HepG2 (cell line): ENCODE measurements at regions not wholly inside any gene's neighbourhood (a gene's known extent, or its start where the extent isn't known, plus 50 kb on each side); places are given as distances from the start of the nearest gene placed in this dataset.
A peak's percentile ranks its signal among the peaks of the same experiment; 100 is the strongest.

ENCODE experiments used
- AHDC1 ChIP-seq: sonication (generic); formaldehyde crosslinking; IDR thresholded peaks from 2 replicates; pipeline ENCODE4 v1.5.1; 2020; ENCODE audit warnings: mild to moderate bottlenecking, missing genetic modification reagents, borderline replicate concordance
- BATF2 ChIP-seq: sonication (generic); formaldehyde crosslinking; IDR thresholded peaks from 2 replicates; pipeline ENCODE4 v1.8.0; 2022; ENCODE audit warnings: mild to moderate bottlenecking, missing genetic modification reagents, moderate library complexity
- CHD2 ChIP-seq: IDR thresholded peaks from 2 replicates; pipeline ENCODE4 v1.6.1; 2011; ENCODE audit warnings: low read depth, low read length, improper control_type of control experiment
- FOXA3 ChIP-seq: IDR thresholded peaks from 2 replicates; pipeline ENCODE4 v1.6.1; 2016; ENCODE audit warnings: missing genetic modification reagents, missing compliant biosample characterization
- HNF4A ChIP-seq: sonication (generic); formaldehyde crosslinking; IDR thresholded peaks from 2 replicates; pipeline ENCODE4 v1.4.0; 2020; ENCODE audit warnings: missing genetic modification reagents
- MAFK ChIP-seq, 2 experiments: IDR thresholded peaks in 1 of 2; conservative IDR thresholded peaks in 1 of 2; 2 replicates each; pipeline ENCODE4 v1.6.1; 2011; ENCODE audit warnings: improper control_type of control experiment in 2 of 2, low read length in 2 of 2
- PATZ1 ChIP-seq: sonication (generic); formaldehyde crosslinking; IDR thresholded peaks from 2 replicates; pipeline ENCODE4 v1.4.0; 2020; ENCODE audit warnings: missing genetic modification reagents
- PBX2 ChIP-seq: IDR thresholded peaks from 2 replicates; pipeline ENCODE4 v1.6.1; 2016; ENCODE audit warnings: control low read depth
- SP1 ChIP-seq, 2 experiments: fragments of 450-650 bp in 1 of 2; sonication (generic) in 1 of 2; formaldehyde crosslinking in 1 of 2; IDR thresholded peaks; 2 replicates each; pipeline versions ENCODE4 v1.4.0 to v1.6.1; 2016 to 2020; ENCODE audit warnings: missing genetic modification reagents in 1 of 2
- SP140L ChIP-seq: sonication (generic); formaldehyde crosslinking; IDR thresholded peaks from 2 replicates; pipeline ENCODE4 v1.4.0; 2020; ENCODE audit warnings: missing genetic modification reagents, borderline replicate concordance
- TBL1XR1 ChIP-seq: fragments of 150-350 bp; IDR thresholded peaks from 2 replicates; pipeline ENCODE4 v1.6.1; 2014; ENCODE audit warnings: borderline replicate concordance, low read length; ENCODE audit not compliant: partially characterized antibody
- WIZ ChIP-seq: sonication (generic); formaldehyde crosslinking; IDR thresholded peaks from 2 replicates; pipeline ENCODE4 v1.5.1; 2020; ENCODE audit warnings: mild to moderate bottlenecking, missing genetic modification reagents
- ZBTB14 ChIP-seq: sonication (generic); formaldehyde crosslinking; IDR thresholded peaks from 2 replicates; pipeline ENCODE4 v1.4.0; 2020; ENCODE audit warnings: missing genetic modification reagents
- ZKSCAN5 ChIP-seq: sonication (generic); formaldehyde crosslinking; IDR thresholded peaks from 2 replicates; pipeline ENCODE4 v1.5.1; 2020; ENCODE audit warnings: mild to moderate bottlenecking, missing genetic modification reagents
- ZMYM4 ChIP-seq: sonication (generic); formaldehyde crosslinking; IDR thresholded peaks from 2 replicates; pipeline ENCODE4 v1.8.1; 2023; ENCODE audit warnings: mild to moderate bottlenecking, missing genetic modification reagents
- ZNF569 ChIP-seq: sonication (generic); formaldehyde crosslinking; IDR thresholded peaks from 2 replicates; pipeline ENCODE4 v1.5.0; 2020; ENCODE audit warnings: mild to moderate bottlenecking, missing genetic modification reagents, moderate library complexity, borderline replicate concordance
- ZNF615 ChIP-seq: sonication (generic); formaldehyde crosslinking; IDR thresholded peaks from 2 replicates; pipeline ENCODE4 v1.5.0; 2020; ENCODE audit warnings: mild to moderate bottlenecking, missing genetic modification reagents, borderline replicate concordance
- ZNF724P ChIP-seq: sonication (generic); formaldehyde crosslinking; IDR thresholded peaks from 2 replicates; pipeline ENCODE4 v1.8.0; 2022; ENCODE audit warnings: missing genetic modification reagents, borderline replicate concordance
- ZSCAN29 ChIP-seq: sonication (generic); formaldehyde crosslinking; conservative IDR thresholded peaks from 2 replicates; pipeline ENCODE4 v1.4.0; 2020; ENCODE audit warnings: mild to moderate bottlenecking, missing genetic modification reagents
- ZSCAN9 ChIP-seq: IDR thresholded peaks from 2 replicates; pipeline ENCODE4 v1.6.1; 2016; ENCODE audit warnings: borderline replicate concordance

GRCh38 chr19:30812099-30812678, 440.0 kb downstream of the ZNF536 start (continued):
- TF ChIP-seq SP140L (CRISPR knock-in tag) = no peak
- TF ChIP-seq ZBTB14 = no peak
- TF ChIP-seq ZNF615 (CRISPR knock-in tag) = no peak
- TF ChIP-seq SP1 (IDR thresholded peaks at IDR 0.05) = no peak
- no peak for TF ChIP-seq SP1 (CRISPR knock-in tag; IDR thresholded peaks at IDR 0.05)
- TF ChIP-seq TBL1XR1 = no peak
- peak; percentile 82 for TF ChIP-seq FOXA3 (CRISPR knock-in tag)
- no peak for TF ChIP-seq MAFK (conservative IDR thresholded peaks at IDR 0.05 in 1 of 2, IDR thresholded peaks at IDR 0.05 in 1 of 2; ENCODE audit: low read length in 2 of 2)
- peak; percentile 55 for TF ChIP-seq PATZ1 (CRISPR knock-in tag)
- no peak for TF ChIP-seq CHD2
- peak; percentile 75 for TF ChIP-seq PBX2 (CRISPR knock-in tag)
- no peak for TF ChIP-seq WIZ (CRISPR knock-in tag)
- TF ChIP-seq AHDC1 (CRISPR knock-in tag) = peak; percentile 42; the same call in 1 of the 2 replicates
- no peak for TF ChIP-seq ZNF724P (CRISPR knock-in tag)
- peak; percentile 55 for TF ChIP-seq HNF4A (CRISPR knock-in tag)
- TF ChIP-seq ZKSCAN5 (CRISPR knock-in tag) = no peak
- no peak for TF ChIP-seq ZMYM4 (CRISPR knock-in tag)
- TF ChIP-seq ZSCAN29 (CRISPR knock-in tag) = no peak
- no peak for TF ChIP-seq BATF2
- TF ChIP-seq ZSCAN9 (CRISPR knock-in tag) = no peak
- no peak for TF ChIP-seq ZNF569 (CRISPR knock-in tag)
